ENCODE measurements at regions not wholly inside any gene's neighbourhood (a gene's known extent, or its start where the extent isn't known, plus 50 kb on each side); places are given as distances from the start of the nearest gene placed in this dataset.

GRCh38 chr6:111950661-111951496 lies 77.6 kb upstream of the FYN start:
- intact Hi-C loops (cut with DNase I; ENCODE audit: low total_unique reads), result no loop called here
- no peak for TF ChIP-seq CTCF (IDR thresholded peaks at IDR 0.05)
- no peak for TF ChIP-seq POLR2A (IDR thresholded peaks at IDR 0.05)
- no peak overlapping the region for H3K27ac ChIP-seq
- no peaks in the 10 kb centered on the region for H3K4me1 ChIP-seq
- DNase-seq, result no peak
- no peaks in the 10 kb centered on the region for H3K27me3 ChIP-seq
- 73 to 84% methylated on average over 11 of the region's 11 CpGs for WGBS, 2 donors
- no peaks in the 10 kb centered on the region for H3K36me3 ChIP-seq (ENCODE audit: low read depth, missing control alignments)
- no peaks in the 10 kb centered on the region for H3K9me3 ChIP-seq
- H3K4me3 ChIP-seq, result no peak overlapping the region

GRCh38 chr6:111951497-111952085 lies 78.3 kb upstream of the FYN start:
- intact Hi-C loops (cut with DNase I; ENCODE audit: low total_unique reads), result no loop called here
- no peaks in the 10 kb centered on the region for H3K4me1 ChIP-seq
- TF ChIP-seq CTCF (IDR thresholded peaks at IDR 0.05) (no peak), POLR2A (IDR thresholded peaks at IDR 0.05) (no peak)
- no peaks in the 10 kb centered on the region for H3K27me3 ChIP-seq
- H3K27ac ChIP-seq, result no peak overlapping the region
- DNase-seq, result no peak
- 77 to 80% methylated on average over 7 of the region's 7 CpGs for WGBS, 2 donors
- no peak overlapping the region for H3K4me3 ChIP-seq
- H3K36me3 ChIP-seq (ENCODE audit: low read depth, missing control alignments), result no peaks in the 10 kb centered on the region
- H3K9me3 ChIP-seq, result no peaks in the 10 kb centered on the region

GRCh38 chr6:111952274-111952673 lies 79.0 kb upstream of the FYN start:
- intact Hi-C loops (cut with DNase I; ENCODE audit: low total_unique reads), result no loop called here

GRCh38 chr6:111952821-111953540 lies 79.7 kb upstream of the FYN start:
- DNase-seq, result no peak
- WGBS, 2 donors, result 79 to 82% methylated on average over 4 of the region's 4 CpGs
- H3K4me3 ChIP-seq, result no peak overlapping the region
- TF ChIP-seq CTCF (IDR thresholded peaks at IDR 0.05) (no peak), POLR2A (IDR thresholded peaks at IDR 0.05) (no peak)
- H3K27me3 ChIP-seq, result no peaks in the 10 kb centered on the region
- no peaks in the 10 kb centered on the region for H3K9me3 ChIP-seq
- no peak overlapping the region for H3K27ac ChIP-seq
- H3K36me3 ChIP-seq (ENCODE audit: low read depth, missing control alignments), result no peaks in the 10 kb centered on the region
- intact Hi-C loops (cut with DNase I; ENCODE audit: low total_unique reads), result no loop called here
- no peaks in the 10 kb centered on the region for H3K4me1 ChIP-seq

More at GRCh38 chr6:111952274-111952673, 79.0 kb upstream of the FYN start:
- no peaks in the 10 kb centered on the region for H3K27me3 ChIP-seq
- TF ChIP-seq CTCF (IDR thresholded peaks at IDR 0.05) (no peak), POLR2A (IDR thresholded peaks at IDR 0.05) (no peak)
- WGBS, 2 donors, result 76 to 77% methylated on average over 5 of the region's 5 CpGs
- H3K36me3 ChIP-seq (ENCODE audit: low read depth, missing control alignments), result no peaks in the 10 kb centered on the region
- no peak overlapping the region for H3K27ac ChIP-seq
- no peaks in the 10 kb centered on the region for H3K9me3 ChIP-seq
- no peak for DNase-seq
- H3K4me1 ChIP-seq, result no peaks in the 10 kb centered on the region
- no peak overlapping the region for H3K4me3 ChIP-seq

Measured in testis (tissue), 2 donors.